GM19035 (cell line): ENCODE measurements at regions not wholly inside any gene's neighbourhood (a gene's known extent, or its start where the extent isn't known, plus 50 kb on each side); places are given as distances from the start of the nearest gene placed in this dataset.
A peak's percentile ranks its signal among the peaks of the same experiment; 100 is the strongest.

Experiments
- ATAC-seq: cut with Tn5 transposase; IDR thresholded peaks from one replicate; pipeline ENCODE4 v1.9.1; 2021; ENCODE audit not compliant: unreplicated experiment

- no peak for ATAC-seq
Measured at GRCh38 chrX:113539599-113540356, 699.1 kb upstream of the AMOT start.

- no peak for ATAC-seq
Measured at GRCh38 chrX:113529426-113530013, 688.9 kb upstream of the AMOT start.

GRCh38 chrX:113522814-113523213 lies 682.2 kb upstream of the AMOT start:
- ATAC-seq: peak; percentile 99

- no peak for ATAC-seq
Measured at GRCh38 chrX:113514906-113515305, 674.3 kb upstream of the AMOT start.

GRCh38 chrX:113512700-113513395 lies 672.2 kb upstream of the AMOT start:
- ATAC-seq: no peak

- no peak for ATAC-seq
Measured at GRCh38 chrX:113510586-113510985, 670.0 kb upstream of the AMOT start.

GRCh38 chrX:113492895-113493294 lies 652.3 kb upstream of the AMOT start:
- no peak for ATAC-seq

GRCh38 chrX:113473418-113473817 lies 632.8 kb upstream of the AMOT start:
- ATAC-seq: peak; percentile 61

GRCh38 chrX:113473015-113473414 lies 632.4 kb upstream of the AMOT start:
- ATAC-seq: peak; percentile 52

GRCh38 chrX:113470166-113470565 lies 629.5 kb upstream of the AMOT start:
- ATAC-seq: no peak

- no peak for ATAC-seq
Measured at GRCh38 chrX:113457719-113458118, 617.1 kb upstream of the AMOT start.

- ATAC-seq: no peak
Measured at GRCh38 chrX:113455582-113455981, 615.0 kb upstream of the AMOT start.

GRCh38 chrX:113429011-113429410 lies 588.4 kb upstream of the AMOT start:
- no peak for ATAC-seq

GRCh38 chrX:113422323-113422722 lies 581.7 kb upstream of the AMOT start:
- no peak for ATAC-seq

- no peak for ATAC-seq
Measured at GRCh38 chrX:113421432-113421831, 580.8 kb upstream of the AMOT start.

GRCh38 chrX:113412106-113412505 lies 571.5 kb upstream of the AMOT start:
- ATAC-seq: no peak

- no peak for ATAC-seq
Measured at GRCh38 chrX:113408843-113409242, 568.2 kb upstream of the AMOT start.

- no peak for ATAC-seq
Measured at GRCh38 chrX:113400193-113400704, 559.6 kb upstream of the AMOT start.

GRCh38 chrX:113399506-113400192 lies 559.0 kb upstream of the AMOT start:
- no peak for ATAC-seq

- ATAC-seq: no peak
Measured at GRCh38 chrX:113392355-113392754, 551.7 kb upstream of the AMOT start.

GRCh38 chrX:113391875-113392274 lies 551.2 kb upstream of the AMOT start:
- ATAC-seq: no peak
